ENCODE measurements at regions not wholly inside any gene's neighbourhood (a gene's known extent, or its start where the extent isn't known, plus 50 kb on each side); places are given as distances from the start of the nearest gene placed in this dataset.

DNA sequence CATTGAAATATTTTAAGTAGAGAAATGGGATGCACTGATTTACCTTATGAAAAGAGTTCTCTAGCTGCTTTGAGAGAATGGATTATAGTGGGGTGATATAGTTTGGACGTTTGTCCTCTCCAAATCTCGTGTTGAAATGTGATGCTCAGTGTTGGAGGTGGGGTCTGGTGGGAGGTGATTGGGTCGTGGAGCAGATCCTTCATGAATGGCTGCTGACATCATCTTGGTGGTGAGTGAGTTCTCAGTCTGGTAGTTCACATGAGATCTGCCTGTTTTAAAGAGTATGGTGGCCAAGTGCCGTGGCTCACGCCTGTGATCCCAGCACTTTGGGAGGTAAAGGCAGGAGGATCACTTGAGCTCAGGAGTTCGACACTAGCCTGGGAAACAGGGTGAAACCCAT lies 58.7 kb upstream of the SH3RF3 start:
- TF ChIP-seq, protein P1, sequence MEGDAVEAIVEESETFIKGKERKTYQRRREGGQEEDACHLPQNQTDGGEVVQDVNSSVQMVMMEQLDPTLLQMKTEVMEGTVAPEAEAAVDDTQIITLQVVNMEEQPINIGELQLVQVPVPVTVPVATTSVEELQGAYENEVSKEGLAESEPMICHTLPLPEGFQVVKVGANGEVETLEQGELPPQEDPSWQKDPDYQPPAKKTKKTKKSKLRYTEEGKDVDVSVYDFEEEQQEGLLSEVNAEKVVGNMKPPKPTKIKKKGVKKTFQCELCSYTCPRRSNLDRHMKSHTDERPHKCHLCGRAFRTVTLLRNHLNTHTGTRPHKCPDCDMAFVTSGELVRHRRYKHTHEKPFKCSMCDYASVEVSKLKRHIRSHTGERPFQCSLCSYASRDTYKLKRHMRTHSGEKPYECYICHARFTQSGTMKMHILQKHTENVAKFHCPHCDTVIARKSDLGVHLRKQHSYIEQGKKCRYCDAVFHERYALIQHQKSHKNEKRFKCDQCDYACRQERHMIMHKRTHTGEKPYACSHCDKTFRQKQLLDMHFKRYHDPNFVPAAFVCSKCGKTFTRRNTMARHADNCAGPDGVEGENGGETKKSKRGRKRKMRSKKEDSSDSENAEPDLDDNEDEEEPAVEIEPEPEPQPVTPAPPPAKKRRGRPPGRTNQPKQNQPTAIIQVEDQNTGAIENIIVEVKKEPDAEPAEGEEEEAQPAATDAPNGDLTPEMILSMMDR (IDR thresholded peaks at IDR 0.05) = no peak
- TF ChIP-seq POLR2A (IDR thresholded peaks at IDR 0.05) = no peak
- no peak for DNase-seq
- Histone ChIP-seq H3K9me3 (no peaks in the 10 kb centered on the region), H3K27ac (peak overlapping the region in 2 of 4 donors; percentile 79 to 91), H3K36me3 (no peaks in the 10 kb centered on the region), H3K4me3 (no peak overlapping the region), H3K4me1 (peaks cover 0 to 18% (median 0%) of the 10 kb centered on the region in 4 donors), H3K27me3 (no peaks in the 10 kb centered on the region)

DNA sequence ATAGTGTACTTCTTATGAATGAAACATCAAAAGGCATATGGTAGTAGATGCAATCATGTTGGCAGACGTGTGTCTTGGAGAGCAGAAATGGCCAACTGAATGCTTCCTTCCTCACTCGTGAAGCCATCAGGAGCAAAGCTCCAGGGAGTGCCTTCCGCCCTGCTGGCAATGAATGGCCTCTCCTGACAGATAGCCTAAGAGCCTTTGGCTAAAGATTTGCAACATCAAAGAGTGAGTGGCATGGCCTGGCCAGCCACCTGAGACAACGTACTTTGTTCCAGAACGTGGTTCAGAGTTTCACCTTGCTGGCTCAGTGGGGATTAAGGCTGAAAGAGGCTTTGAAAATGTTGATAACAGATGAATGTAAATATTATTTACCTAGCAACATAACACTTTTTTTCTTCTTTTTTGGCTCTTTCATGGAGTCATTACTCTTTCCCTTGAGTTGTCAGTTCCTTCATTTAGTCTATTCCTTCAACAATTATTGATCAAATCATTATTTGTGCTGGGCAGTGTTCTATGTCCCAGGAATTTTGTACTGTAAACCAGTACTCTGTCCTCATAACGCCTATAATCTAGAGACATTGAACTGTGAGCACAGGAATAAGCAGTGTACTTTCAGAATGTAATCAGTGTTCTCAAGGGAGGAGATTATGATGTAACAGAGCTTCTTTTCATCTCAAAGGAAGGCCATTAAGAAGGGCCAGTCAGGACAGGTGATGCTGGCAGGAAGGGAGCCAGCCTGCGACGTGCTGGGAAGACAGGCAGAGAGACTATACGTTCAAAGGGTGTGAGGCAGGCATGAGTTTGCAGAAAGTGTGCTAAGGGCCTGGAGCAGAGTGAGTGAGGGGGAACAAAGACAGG lies 59.4 kb upstream of the SH3RF3 start:
- no peak overlapping the region for H3K4me3 ChIP-seq
- no peaks in the 10 kb centered on the region for H3K27me3 ChIP-seq
- DNase-seq = peak in 2 of 3 donors; percentile 72 to 73
- H3K27ac ChIP-seq = peak overlapping the region in 3 of 4 donors; percentile 11 to 91 (median 79)
- peaks cover 0 to 19% (median 0%) of the 10 kb centered on the region in 4 donors for H3K4me1 ChIP-seq
- H3K9me3 ChIP-seq = no peaks in the 10 kb centered on the region
- TF ChIP-seq, protein P1 (IDR thresholded peaks at IDR 0.05) = peak in 3 of 6 experiments; percentile 16 to 27 (median 19)
- TF ChIP-seq POLR2A (IDR thresholded peaks at IDR 0.05) = peak in 1 of 2 donors; percentile 44
- no peaks in the 10 kb centered on the region for H3K36me3 ChIP-seq

DNA sequence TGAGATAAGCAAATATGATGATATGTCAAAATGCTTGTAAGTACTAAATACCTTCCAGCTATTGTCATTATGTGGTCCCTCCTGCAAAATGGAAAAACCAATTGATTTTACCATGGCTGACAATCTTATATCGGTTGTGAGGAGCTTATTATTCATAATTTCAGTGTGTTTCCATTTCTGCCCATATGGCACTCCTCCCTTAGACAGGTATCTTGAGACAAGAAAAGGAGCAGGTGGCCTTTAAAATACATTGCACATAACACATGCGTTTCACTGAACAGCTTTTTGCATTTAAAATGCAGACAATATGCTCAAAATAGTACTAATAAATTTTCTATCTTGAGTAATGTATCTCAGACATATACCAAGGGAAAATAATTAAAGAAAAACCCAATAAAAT lies 60.2 kb upstream of the SH3RF3 start:
- Histone ChIP-seq H3K36me3 (no peaks in the 10 kb centered on the region), H3K27me3 (no peaks in the 10 kb centered on the region), H3K4me1 (peaks cover 0 to 19% (median 0%) of the 10 kb centered on the region in 4 donors), H3K9me3 (no peaks in the 10 kb centered on the region), H3K27ac (peak overlapping the region in 3 of 4 donors; percentile 11 to 91 (median 79)), H3K4me3 (no peak overlapping the region)
- no peak for DNase-seq
- TF ChIP-seq, protein P1 (IDR thresholded peaks at IDR 0.05) = no peak

DNA sequence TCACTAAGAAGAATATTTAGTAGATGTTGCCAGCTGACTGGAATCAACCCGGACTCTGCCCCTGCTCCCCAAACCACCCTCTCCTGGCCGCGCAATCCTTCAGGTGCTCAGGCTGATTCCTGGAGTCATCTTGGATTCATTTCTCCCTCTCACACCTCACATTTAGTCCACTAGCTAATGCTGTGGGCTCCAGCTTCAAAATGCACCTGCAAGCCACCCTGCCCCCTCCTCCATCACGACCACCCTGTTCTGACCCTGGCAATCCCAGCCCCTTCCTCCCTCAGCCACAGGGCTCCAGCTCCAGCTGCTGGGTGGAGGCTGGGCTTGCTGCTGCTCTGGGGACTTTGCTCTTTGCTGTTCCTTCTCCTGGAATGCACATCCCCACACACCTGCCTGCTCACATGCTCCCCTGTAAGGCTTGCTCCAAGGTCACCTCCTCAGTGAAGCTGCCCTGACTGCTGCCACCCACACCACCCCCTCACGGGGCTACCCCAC lies 61.3 kb upstream of the SH3RF3 start:
- Histone ChIP-seq H3K9me3 (no peaks in the 10 kb centered on the region), H3K4me3 (peak overlapping the region in 1 of 4 donors; percentile 23), H3K27ac (peak overlapping the region in 3 of 4 donors; percentile 11 to 91 (median 79)), H3K4me1 (peaks cover 0 to 27% (median 0%) of the 10 kb centered on the region in 4 donors), H3K36me3 (no peaks in the 10 kb centered on the region), H3K27me3 (no peaks in the 10 kb centered on the region)
- peak in 2 of 3 donors; percentile 76 to 83 for DNase-seq
- no peak for TF ChIP-seq POLR2A (IDR thresholded peaks at IDR 0.05)
- TF ChIP-seq, protein P1 (IDR thresholded peaks at IDR 0.05) = no peak

DNA sequence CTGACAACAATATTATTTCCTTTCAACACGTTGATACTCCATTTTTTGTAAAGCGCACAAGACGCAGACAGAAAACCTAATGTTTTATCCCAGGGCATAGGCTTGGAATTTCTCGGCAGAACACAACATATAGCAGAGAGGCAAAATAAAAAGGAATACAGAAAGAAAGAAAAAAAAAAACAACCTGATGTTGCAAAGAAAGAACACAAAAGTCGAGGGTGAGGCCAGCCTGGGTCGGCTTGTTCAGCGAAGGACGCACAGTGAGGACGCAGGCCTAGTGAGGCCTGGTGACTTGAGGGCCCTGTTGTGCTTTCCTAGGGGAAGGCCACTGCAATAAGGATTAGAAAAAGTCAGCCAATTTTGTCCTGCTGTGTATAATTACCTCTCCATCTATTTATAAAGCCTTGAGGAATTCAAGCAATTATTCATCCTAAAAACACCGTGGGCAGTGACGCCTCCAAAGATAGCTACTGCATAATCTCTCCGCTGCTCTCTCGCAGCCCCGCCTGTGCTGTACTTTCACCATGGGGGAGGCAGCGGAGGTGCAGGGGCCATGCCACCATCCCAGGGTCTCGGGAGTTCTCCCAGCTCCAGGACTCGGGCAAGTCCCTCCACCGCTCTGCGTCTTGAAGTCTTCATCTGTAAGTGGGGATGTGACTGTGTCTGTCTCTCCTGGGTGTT lies 61.9 kb upstream of the SH3RF3 start:
- DNase-seq = no peak
- no peaks in the 10 kb centered on the region for H3K36me3 ChIP-seq
- peak overlapping the region in 1 of 4 donors; percentile 23 for H3K4me3 ChIP-seq
- TF ChIP-seq POLR2A (IDR thresholded peaks at IDR 0.05) = no peak
- no peaks in the 10 kb centered on the region for H3K27me3 ChIP-seq
- peak overlapping the region in 3 of 4 donors; percentile 14 to 91 (median 79) for H3K27ac ChIP-seq
- H3K4me1 ChIP-seq = peaks cover 0 to 32% (median 0%) of the 10 kb centered on the region in 4 donors
- no peaks in the 10 kb centered on the region for H3K9me3 ChIP-seq

All from Peyer's patch (tissue), 4 donors.